Esophagus muscularis mucosa (tissue), 4 donors: ENCODE measurements at regions not wholly inside any gene's neighbourhood (a gene's known extent, or its start where the extent isn't known, plus 50 kb on each side); places are given as distances from the start of the nearest gene placed in this dataset.
"Not testable (repeated sequence)": the region's sequence is repeated elsewhere in the genome, so short reads cannot be mapped to it uniquely, and the experiment has no call there.

Experiments used
- DNase-seq: peaks from one replicate; pipeline ENCODE4 v3.0.0-alpha.2; 2017; ENCODE audit errors: extremely low spot score
- H3K27ac ChIP-seq, 4 donors: fragments of 200-600 bp; sonication (generic); replicated peaks in 1 of 4; 1 replicate in 3 of 4; 2 replicates in 1 of 4; pipeline ENCODE4 v1.5.1; 2016 to 2019; ENCODE audit warnings: mild to moderate bottlenecking in 1 of 4
- H3K27me3 ChIP-seq, 4 donors: fragments of 200-600 bp; sonication (generic); one replicate each; pipeline versions ENCODE4 v1.5.1 to v1.6.0; 2016 to 2019
- H3K36me3 ChIP-seq, 4 donors: fragments of 200-600 bp; sonication (generic); one replicate each; pipeline ENCODE4 v1.5.1; 2016 to 2019
- H3K4me1 ChIP-seq, 4 donors: fragments of 200-600 bp; sonication (generic); one replicate each; pipeline ENCODE4 v1.5.1; 2016 to 2019
- H3K4me3 ChIP-seq, 4 donors: fragments of 200-600 bp; sonication (generic); 1 replicate in 2 of 4; 2 replicates in 2 of 4; pipeline ENCODE4 v1.5.1; 2016 to 2019; ENCODE audit warnings: mild to moderate bottlenecking in 4 of 4, moderate library complexity in 1 of 4
- H3K9me3 ChIP-seq, 4 donors: fragments of 200-600 bp; sonication (generic); 1 replicate in 3 of 4; 2 replicates in 1 of 4; pipeline ENCODE4 v1.5.1; 2016 to 2019
- POLR2AphosphoS5 ChIP-seq, 2 donors: sonication (generic); formaldehyde crosslinking; IDR thresholded peaks; one replicate each; pipeline ENCODE4 v1.6.1; 2017; ENCODE audit warnings: antibody characterized with exemption in 2 of 2
- WGBS: methylation state at CpG from one replicate; pipeline ENCODE4 v1.1.5; 2018; 5-methylcytosine and 5-hydroxymethylcytosine counted together
- intact Hi-C: fragments of 100-400 bp; cut with DNase I; formaldehyde crosslinking; loops from one replicate; pipeline ENCODE4 v1.15.1; 2023

DNA sequence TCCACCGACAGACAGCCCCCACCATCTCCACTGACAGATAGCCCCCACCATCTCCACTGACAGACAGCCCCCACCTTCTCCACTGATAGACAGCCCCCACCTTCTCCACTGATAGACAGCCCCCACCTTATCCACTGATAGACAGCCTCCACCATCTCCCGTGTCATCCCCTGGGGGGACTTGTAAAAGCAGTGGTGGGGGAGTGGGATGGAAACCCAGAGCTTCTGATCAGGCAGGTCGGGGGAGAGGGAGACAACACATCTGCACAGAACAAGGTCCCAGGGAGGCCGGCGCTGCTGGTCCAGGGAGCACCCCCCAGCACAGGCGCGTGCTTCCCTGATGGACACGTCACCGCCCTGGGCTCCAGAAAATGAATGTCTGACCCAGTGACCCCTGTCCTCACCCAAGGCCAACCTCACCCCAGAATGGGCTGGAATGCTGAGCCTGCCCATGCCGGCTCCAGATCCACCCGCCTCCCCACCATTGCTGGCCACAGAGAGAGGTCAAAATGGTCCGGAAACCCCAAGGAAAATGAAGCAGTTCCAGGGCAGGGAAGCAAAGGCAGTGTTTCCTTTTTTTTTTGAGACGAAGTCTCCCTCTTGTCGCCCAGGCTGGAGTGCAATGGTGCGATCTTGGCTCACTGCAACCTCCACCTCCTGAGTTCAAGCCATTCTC is 91.6 kb upstream of the METTL9 start:
- H3K36me3 ChIP-seq, result peaks cover 0 to 15% (median 7%) of the 10 kb centered on the region in 4 donors
- DNase-seq, H3K27me3 ChIP-seq, H3K9me3 ChIP-seq, H3K4me3 ChIP-seq, intact Hi-C loops: not testable (repeated sequence)
- H3K27ac ChIP-seq, result peak overlapping the region; percentile 82 to 90 (median 87)
- 72% methylated on average over 6 of the region's 15 CpGs for WGBS
- H3K4me1 ChIP-seq, result peaks cover 66 to 93% (median 79%) of the 10 kb centered on the region in 4 donors

DNA sequence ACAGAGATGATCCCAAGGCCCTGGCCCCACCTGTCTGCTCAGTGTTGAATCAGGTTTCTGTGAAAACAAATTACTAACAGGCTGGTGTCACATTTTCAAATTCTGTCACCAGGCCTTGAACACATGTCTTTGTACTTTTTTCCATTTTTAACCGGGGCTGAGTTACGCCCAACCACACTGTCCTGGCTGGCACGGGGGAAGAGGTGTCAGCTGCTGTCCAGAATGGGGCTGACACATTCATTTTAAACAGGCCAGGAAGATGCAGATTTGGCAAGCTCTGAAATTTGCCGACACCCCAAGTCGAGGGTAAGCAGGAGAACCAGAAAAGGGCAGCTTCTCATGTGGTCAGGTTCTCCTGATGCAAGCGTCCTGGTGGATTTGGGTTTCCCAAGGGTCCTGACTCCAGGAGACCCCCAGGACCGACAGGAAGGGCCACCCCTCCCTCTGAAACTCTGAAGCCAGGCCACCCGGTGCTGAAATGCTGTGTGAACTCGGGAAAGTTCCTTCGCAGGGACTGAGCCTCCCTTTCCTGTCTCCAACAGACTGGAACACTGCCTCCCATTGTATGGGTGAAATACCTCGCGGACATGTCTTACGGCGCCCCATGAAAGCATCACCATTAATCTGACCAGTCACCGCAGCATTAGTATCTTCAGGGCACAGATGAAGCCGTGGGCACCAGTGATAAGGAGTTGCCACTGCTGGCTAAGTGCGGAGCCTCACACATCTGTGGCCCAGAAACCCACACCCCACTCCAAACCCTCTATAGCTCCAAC is 90.5 kb upstream of the METTL9 start:
- Histone ChIP-seq H3K4me1 (peaks cover 72 to 95% (median 83%) of the 10 kb centered on the region in 4 donors), H3K27ac (peak overlapping the region; percentile 82 to 90 (median 87)), H3K36me3 (peaks cover 0 to 10% (median 5%) of the 10 kb centered on the region in 4 donors), H3K4me3 (peak overlapping the region in 1 of 4 donors; percentile 1)
- H3K9me3 ChIP-seq, DNase-seq, intact Hi-C loops, H3K27me3 ChIP-seq: not testable (repeated sequence)
- TF ChIP-seq POLR2AphosphoS5 (IDR thresholded peaks at IDR 0.05), result peak in 1 of 2 donors; percentile 11
- 77% methylated on average over 6 of the region's 17 CpGs for WGBS

DNA sequence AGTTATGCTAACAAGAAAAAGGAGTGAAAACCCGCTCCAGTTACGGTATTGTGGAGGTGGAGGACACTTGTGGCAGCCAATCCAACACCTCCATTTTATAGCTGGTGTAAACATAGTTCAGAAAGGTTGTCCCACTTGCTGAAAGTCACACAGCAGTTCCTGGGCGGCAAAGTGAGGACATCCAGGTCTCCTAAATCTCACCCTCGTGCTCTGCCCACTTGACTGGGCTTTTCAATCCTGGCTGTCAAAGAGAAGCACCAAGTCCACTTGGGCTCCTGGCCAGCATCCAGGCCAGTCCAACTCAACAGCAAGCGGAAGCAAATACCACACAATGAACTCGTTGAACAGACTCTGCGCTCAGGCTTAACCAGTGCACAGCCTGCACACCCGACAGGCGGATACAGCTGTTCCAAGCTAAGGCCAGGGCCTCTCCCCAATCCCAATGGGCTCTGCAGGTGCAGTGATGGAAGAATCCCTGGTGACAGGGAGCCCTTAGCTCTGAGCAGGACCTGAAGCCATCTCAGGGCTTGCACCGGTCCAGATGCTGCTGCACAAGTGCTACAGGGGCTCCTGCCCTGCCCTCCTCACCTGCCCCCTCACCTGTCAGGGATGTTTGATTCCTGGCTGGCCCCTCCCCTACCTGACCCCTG is 89.8 kb upstream of the METTL9 start:
- Histone ChIP-seq H3K27ac (peak overlapping the region; percentile 82 to 90 (median 87)), H3K36me3 (peaks cover 0 to 14% (median 2%) of the 10 kb centered on the region in 4 donors), H3K4me1 (peaks cover 79 to 96% (median 88%) of the 10 kb centered on the region in 4 donors)
- H3K9me3 ChIP-seq, intact Hi-C loops, H3K4me3 ChIP-seq, DNase-seq, H3K27me3 ChIP-seq: not testable (repeated sequence)
- 69% methylated on average over 6 of the region's 10 CpGs for WGBS
- peak in 1 of 2 donors; percentile 6 for TF ChIP-seq POLR2AphosphoS5 (IDR thresholded peaks at IDR 0.05)

DNA sequence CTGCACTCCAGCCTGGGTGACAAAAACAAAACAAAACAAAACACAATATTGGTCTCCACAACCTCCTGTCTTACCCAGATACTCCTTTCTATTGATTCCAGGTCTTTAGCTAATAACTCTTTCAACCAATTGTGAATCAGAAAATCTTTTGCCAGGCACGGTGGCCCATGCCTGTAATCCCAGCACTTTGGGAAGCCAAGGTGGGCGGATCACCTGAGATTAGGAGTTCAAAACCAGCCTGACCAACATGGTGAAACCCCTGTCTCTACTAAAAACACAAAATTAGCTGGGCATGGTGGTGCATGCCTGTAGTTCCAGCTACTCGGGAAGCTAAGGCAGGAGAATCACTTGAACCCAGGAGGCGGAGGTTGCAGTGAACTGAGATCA is 88.5 kb upstream of the METTL9 start:
- H3K9me3 ChIP-seq, intact Hi-C loops, H3K4me3 ChIP-seq, DNase-seq, H3K27me3 ChIP-seq: not testable (repeated sequence)
- peak overlapping the region; percentile 82 to 90 (median 87) for H3K27ac ChIP-seq
- WGBS, result 79% methylated on average over 4 of the region's 4 CpGs
- peaks cover 0 to 14% (median 2%) of the 10 kb centered on the region in 4 donors for H3K36me3 ChIP-seq
- peaks cover 88 to 99% (median 95%) of the 10 kb centered on the region in 4 donors for H3K4me1 ChIP-seq

DNA sequence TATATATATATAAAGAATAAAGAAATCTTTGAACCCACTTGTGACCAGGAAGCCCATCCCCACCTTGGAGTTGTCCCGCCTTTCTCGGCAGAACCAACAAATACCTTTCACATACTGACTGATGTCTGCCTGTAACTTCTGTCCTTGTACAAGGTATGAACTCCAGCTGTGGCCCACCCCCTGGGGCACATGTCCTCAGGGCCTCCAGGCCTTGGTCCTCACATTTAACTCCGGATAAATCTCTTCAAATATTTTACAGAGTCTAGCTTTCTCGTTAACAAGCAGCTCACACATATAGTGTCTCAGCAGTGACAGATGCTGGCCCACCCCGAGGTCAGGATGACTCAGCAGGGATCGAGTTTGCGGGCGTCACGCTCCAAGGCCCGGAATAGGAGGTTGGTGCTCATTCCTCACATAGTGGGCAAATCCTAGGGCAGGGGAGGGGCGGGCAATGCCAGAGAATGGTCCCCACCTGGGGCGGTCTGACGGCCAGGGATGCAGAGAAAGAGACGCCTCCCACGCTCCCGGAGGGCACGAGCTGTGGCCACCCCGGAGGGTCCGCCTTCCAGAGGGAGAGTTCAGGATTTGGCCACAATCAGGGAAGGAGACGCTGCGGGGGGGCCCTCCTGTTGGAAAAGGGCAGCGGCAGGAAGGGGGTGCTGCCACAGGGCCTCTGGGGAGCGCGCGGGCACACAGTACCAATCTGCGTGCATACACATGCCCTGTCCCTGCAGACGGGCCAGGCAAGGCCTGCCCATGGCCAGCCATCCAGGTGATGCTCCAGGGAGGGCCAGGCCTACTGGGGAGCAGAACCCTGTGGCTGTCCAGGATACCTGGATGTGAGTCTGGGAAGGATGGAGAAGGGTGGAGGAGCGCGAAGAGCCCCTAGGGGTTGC is 87.8 kb upstream of the METTL9 start:
- H3K27me3 ChIP-seq, H3K9me3 ChIP-seq, DNase-seq, intact Hi-C loops: not testable (repeated sequence)
- Histone ChIP-seq H3K36me3 (peaks cover 0 to 14% (median 2%) of the 10 kb centered on the region in 4 donors), H3K4me3 (peak overlapping the region; percentile 17 to 36 (median 32)), H3K27ac (peak overlapping the region; percentile 82 to 90 (median 87)), H3K4me1 (peaks cover 88 to 100% (median 96%) of the 10 kb centered on the region in 4 donors)
- 37% methylated on average over 15 of the region's 29 CpGs for WGBS
- TF ChIP-seq POLR2AphosphoS5 (IDR thresholded peaks at IDR 0.05), result peak in 1 of 2 donors; percentile 68

DNA sequence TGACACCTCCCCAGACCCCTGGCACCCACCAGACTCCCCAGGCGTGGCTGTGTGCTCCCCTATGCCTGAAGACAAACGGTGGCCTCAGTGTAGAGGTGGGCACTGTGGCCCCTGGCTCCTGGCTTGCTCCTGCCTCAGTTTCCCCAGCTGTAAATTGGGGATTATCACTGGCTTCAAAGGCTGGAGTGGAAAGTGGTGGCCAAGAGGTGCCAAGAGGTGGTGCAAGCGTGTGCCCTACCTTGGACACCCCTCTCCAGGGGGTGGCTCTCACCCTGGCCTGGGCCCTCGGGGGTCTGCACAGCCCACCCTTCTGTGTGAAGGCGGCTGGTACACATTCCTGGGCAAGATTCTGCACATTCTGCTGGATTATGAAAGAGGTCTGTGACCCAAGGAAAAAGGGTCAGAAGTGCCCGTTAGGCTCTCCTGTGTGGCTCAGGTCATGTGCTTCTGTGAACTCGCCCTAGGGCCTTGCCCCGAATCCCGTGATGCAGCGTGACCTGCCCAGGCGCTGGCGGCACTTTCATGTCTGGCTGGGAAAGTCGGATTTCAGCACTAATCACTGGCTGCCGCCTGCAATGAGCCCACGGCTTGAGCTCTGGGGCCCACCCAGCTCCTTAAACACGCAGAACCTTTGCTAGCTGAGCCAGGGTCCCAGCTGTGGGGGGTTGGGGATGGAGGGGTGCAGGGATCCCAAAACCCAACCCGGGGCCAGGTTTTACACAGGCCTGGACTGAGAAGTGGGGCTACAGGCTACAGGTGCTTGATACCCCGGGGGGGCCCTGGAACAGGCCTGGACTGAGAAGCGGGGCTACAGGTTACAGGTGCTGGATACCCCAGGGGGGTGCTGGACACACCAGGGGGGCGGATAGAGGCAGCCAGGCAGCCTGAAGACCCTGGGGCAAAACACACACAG is 86.8 kb upstream of the METTL9 start:
- Histone ChIP-seq H3K27ac (peak overlapping the region; percentile 82 to 90 (median 87)), H3K36me3 (peaks cover 0 to 14% (median 0%) of the 10 kb centered on the region in 4 donors), H3K4me3 (peak overlapping the region in 3 of 4 donors; percentile 14 to 29 (median 17)), H3K4me1 (peaks cover 85 to 100% (median 92%) of the 10 kb centered on the region in 4 donors)
- 83% methylated on average over 13 of the region's 20 CpGs for WGBS
- H3K27me3 ChIP-seq, H3K9me3 ChIP-seq, intact Hi-C loops, DNase-seq: not testable (repeated sequence)
- TF ChIP-seq POLR2AphosphoS5 (IDR thresholded peaks at IDR 0.05), result peak in 1 of 2 donors; percentile 14

DNA sequence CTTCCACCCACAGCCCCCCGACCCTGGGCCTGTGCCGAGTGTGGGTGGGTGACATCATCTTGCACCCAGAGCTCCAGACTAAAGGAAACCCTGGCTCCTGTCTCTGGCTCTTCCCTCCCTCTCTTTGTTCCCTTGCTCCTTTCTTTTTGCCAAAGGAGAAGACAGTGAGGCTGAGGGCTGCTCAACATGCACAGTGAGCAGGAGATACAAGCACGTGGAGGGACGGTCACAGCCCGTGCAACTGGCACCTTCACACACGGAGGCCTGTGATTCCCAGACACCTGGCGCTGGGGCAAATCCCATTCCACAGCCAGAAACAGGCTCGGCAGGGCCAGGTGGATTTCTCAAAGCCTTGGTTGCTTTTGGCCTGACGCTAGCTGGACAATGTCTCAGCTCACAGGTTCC is 86.0 kb upstream of the METTL9 start:
- Histone ChIP-seq H3K27ac (peak overlapping the region; percentile 82 to 90 (median 87)), H3K4me1 (peaks cover 83 to 98% (median 90%) of the 10 kb centered on the region in 4 donors), H3K4me3 (peak overlapping the region in 3 of 4 donors; percentile 6 to 20 (median 9))
- DNase-seq, intact Hi-C loops, H3K27me3 ChIP-seq, H3K9me3 ChIP-seq, H3K36me3 ChIP-seq: not testable (repeated sequence)
- WGBS, result 30% methylated on average over 4 of the region's 9 CpGs
- peak in 1 of 2 donors; percentile 14 for TF ChIP-seq POLR2AphosphoS5 (IDR thresholded peaks at IDR 0.05)
